SKM-1 (cell line): ENCODE measurements at regions not wholly inside any gene's neighbourhood (a gene's known extent, or its start where the extent isn't known, plus 50 kb on each side); places are given as distances from the start of the nearest gene placed in this dataset.

Experiments used
- DNase-seq: peaks from one replicate; lab custom pipeline; 2025; ENCODE audit not compliant: unreplicated experiment; lab: John Stamatoyannopoulos, UW

DNA sequence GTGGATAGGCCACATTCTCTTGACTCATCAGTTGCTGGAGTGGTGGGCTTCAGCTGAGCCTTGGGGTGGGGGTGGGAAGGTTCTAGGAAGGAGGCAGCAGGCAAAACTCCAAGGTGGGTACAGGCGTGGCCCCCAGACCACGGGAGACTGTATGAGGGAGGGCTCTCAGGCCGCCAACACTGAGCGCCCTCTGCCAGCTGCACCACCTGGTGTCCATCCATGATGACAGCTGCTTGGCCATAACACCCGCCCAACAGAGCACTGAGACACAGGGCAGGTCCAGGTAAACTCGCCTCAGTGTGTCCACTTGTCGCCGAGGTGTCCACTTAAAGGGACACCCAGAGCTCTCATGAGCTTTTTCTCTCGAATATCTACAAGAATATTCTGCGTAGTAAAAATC is 133.5 kb downstream of the C16orf95 start:
- no peak for DNase-seq

- no peak for DNase-seq
These were observed 131.9 kb downstream of the C16orf95 start for GRCh38 chr16:87185308-87185707.

- DNase-seq, result no peak
These were observed 131.2 kb downstream of the C16orf95 start for GRCh38 chr16:87185983-87186382.

DNA sequence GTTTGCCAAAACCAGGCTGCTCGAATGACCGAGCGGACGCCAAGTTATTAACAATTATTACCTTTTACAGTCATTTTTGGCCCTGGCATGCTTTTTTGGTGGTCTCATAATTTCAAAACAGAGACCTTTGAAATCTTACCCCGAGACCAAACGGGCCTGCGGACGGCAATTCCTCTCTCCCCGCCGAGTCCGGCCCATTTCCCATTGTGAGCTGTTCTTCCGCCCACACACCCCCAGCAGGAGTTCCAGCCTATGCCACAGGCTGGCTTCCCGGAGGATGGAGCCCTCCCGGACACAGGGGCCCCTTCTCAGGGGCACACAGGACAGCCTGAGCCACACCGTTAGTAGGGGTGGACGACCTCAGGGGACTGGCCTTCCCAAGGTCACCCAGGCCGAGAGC is 130.7 kb downstream of the C16orf95 start:
- no peak for DNase-seq

DNA sequence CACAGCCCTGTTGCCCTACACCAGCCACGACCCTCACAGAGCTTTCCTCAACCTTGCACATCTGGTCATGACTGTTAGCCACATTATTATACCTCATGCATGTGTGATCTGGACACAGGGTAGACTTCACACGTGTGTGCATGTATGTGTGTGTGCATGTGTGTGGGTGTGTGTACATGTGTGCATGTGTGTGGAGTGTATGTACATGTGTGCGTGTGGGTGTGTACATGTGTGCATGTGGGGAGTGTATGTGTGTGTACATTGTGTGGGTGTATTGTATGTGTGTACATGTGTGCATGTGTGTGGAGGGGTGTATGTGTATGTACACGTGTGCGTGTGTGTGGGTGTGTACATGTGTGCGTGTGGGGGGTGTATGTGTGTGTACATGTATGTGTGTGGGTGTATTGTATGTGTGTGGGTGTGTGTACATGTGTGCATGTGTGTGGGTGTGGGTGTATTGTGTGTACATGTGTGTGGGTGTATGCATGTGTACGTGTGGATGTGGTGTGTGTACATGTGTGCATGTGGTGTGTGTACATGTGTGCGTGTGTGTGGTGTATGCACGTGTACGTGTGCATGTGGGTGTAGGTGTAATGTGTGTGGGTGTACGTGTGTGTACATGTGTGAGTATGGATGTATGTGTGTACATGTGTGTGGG is 130.2 kb downstream of the C16orf95 start:
- DNase-seq, result no peak

- DNase-seq, result no peak
These were observed 129.1 kb downstream of the C16orf95 start for GRCh38 chr16:87188104-87188503.

DNA sequence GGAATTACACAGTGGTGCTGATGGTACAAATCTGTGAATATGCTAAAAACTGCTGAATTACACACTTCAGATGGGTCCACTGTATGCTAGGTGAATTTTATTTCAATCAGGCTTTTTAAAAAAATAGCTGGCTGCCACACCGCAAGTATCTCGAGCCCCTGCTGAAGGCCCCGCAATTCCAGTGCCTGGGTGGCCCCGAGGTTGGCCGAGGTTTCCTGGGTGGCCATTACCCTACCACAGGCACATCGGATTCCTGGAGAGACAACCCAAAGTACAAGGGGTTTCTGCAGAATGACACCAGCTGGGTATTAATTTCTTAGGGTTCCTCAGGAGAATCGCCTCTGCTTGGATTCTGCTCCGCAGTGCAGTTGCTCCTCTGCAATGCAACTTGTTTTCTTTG is 127.8 kb downstream of the C16orf95 start:
- DNase-seq, result no peak

DNA sequence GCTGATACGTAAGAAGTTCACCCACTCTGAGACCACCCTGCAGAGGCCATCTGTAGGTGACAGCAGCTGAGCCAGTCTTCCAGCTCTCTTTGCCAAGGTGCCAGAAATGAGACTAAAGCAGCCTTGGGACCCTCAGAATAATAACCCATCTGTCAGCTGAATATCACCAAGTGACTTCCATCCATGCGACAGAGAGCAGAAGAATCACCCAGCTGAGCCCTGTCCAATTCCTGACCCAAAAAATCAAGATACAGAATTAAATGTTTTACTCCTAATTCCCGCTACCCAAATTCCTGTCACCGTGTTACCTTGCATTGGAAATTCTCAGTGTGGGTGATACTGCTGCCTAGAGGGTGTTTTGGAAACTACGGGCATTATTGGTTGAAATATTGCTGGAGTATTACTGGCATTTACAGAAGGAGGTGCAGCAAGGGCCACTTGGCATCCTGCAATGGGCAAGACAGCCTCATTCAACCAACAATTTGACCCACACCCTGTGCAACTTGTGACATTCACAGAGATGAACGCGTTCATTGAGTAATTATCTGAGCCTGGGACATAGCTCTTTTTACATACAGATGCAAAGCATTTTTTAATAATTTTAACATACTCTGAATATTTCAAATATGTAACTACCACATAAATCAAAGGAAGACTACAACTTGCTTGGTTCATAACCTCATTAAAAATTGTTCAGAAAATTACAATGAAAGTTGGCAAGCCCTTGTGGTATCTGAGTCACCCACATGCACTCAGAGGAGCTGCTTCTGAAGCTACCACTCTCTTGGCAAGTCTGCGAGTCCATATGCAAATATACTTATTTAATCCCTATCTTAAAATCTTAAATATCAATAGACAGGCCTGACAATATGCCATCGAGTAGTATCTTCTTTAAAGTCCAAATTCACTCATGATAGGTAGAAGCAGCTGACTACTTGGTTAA is 126.6 kb downstream of the C16orf95 start:
- no peak for DNase-seq

GRCh38 chr16:87192452-87193073 is 124.6 kb downstream of the C16orf95 start:
- DNase-seq, result no peak

DNA sequence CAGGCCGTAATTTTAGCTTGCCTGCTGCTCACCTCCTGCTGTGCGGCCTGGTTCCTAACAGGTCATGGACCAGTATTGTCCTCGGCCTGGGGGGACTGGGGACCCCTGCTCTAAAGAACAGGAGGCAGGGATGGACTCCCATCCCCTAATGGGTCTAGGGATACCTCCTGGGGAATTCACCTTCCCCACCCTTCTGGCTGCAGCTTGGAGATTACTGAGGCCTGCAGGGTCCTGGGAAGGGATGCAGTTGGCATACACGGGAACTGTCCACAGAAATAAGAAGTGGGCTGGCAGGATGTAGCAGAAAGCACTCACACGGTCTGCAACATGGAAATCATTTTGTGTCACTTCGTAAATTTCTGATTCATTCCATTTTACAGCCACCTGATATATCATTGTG is 123.0 kb downstream of the C16orf95 start:
- DNase-seq, result no peak

- DNase-seq, result no peak
These were observed 122.0 kb downstream of the C16orf95 start for GRCh38 chr16:87195161-87195560.

DNA sequence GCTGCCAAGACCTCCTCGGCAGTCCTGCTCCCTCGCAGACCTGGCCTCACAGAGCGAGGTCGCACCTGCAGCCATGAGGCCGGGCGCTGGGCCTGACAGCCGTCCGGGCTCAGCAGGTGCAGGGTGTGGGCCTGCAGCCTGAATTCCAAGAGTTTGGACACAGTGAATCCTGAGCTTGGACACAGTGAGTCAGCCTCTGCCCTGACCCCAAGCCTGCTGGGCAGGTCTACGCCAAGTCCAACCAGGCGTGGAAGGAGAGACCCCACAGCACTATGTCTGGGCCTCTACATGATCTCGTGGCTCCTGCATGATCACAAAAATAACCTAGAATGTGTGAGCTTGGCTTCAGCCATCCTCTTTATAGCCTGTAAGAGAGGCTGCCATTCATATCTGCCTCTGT is 121.0 kb downstream of the C16orf95 start:
- no peak for DNase-seq

- DNase-seq, result no peak
These were observed 120.5 kb downstream of the C16orf95 start for GRCh38 chr16:87196661-87197060.

DNA sequence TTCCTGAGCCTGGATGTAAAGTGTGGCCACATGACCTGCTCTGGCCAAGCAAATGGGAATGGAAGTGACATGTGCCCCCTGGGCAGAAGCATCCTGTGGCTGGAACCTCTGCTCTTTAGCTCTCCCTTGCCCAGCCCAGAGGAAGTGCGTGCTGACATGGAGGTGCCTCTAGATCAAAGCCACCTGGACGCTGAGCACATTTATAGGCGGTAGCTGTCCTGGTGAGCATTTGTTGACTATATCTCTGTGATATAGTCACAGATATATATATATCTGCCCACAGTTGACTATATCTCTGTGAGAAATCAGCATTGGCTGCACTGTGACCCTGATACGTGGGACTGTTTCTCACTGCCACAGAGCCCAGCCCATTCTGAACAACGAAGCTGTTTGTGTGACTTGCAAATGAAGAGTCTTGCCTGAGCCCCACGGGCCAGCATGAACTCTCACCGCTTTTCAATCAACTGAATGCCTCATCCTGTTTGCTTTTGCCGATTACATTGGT is 118.8 kb downstream of the C16orf95 start:
- DNase-seq, result no peak

- no peak for DNase-seq
These were observed 118.3 kb downstream of the C16orf95 start for GRCh38 chr16:87198881-87199280.

DNA sequence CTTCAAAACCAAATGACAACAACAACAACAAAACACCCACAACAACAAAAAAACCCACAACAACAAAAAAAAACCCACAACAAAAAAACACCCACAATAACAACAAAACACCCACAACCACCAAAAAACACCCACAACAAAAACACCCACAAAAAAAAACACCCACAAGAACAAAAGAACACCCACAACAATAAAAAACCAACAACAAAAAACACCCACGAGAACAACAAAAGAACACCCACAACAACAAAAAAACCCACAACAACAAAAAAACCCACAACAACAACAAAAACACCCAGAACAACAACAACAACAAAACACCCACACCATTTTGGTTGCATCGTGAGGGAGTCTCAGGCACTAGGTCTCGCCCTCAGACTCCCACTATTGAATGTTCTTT is 117.8 kb downstream of the C16orf95 start:
- DNase-seq, result no peak

DNA sequence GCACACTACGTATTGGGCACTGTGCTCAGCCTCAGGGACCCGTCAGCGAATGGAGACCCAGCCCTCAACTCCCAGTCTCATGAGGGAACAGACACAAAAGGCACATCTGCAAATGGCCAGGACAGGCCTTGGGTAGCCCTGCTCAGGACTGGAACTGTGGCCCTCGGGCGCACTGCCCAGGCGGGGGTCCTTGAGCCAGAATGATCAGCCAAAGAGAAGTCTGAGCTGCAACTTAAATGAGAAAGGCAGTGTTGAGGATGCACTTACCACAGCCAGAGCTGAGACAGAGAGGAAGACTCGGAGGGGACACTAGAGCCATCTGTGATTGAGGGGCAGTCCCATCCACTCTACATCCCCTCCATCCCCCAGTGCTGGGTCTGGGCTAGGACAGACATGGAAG is 117.3 kb downstream of the C16orf95 start:
- no peak for DNase-seq

- no peak for DNase-seq
These were observed 116.6 kb downstream of the C16orf95 start for GRCh38 chr16:87200637-87201036.

GRCh38 chr16:87201052-87201451 is 116.1 kb downstream of the C16orf95 start:
- no peak for DNase-seq

DNA sequence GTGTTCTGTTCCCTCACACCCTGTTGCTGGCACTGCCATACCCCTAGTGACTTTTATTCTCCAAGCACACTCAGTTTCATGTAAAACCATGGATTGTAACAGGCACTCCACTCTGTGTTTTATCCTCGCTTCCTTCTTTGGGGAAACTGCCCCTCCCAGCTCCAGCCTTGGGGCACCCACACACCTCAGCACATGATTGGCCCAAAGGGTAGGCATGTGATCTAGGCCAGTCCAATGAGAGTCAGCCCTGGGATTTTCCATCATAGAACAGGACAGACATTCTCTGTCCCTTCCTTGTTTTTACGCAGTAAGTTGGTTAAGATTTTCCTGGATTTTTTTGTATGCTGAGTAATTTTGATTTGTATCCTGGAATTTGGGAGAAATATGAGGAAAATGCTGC is 115.4 kb downstream of the C16orf95 start:
- DNase-seq, result no peak

GRCh38 chr16:87202346-87202745 is 114.8 kb downstream of the C16orf95 start:
- DNase-seq, result no peak
